ENCODE measurements at regions not wholly inside any gene's neighbourhood (a gene's known extent, or its start where the extent isn't known, plus 50 kb on each side); places are given as distances from the start of the nearest gene placed in this dataset.

GRCh38 chr2:52960881-52961280 lies 806.7 kb upstream of the CHAC2 start:
- no peaks in the 10 kb centered on the region for H3K9me3 ChIP-seq
- no peak overlapping the region for H3K4me3 ChIP-seq
- H3K27ac ChIP-seq: no peak overlapping the region
- no peaks in the 10 kb centered on the region for H3K4me1 ChIP-seq
- TF ChIP-seq CTCF (IDR thresholded peaks at IDR 0.05) (no peak), POLR2A (IDR thresholded peaks at IDR 0.05) (no peak)
- H3K27me3 ChIP-seq: peaks cover 0 to 2% of the 10 kb centered on the region in 2 donors
- H3K36me3 ChIP-seq: no peaks in the 10 kb centered on the region
- no peak for DNase-seq
- intact Hi-C loops (cut with DNase I; ENCODE audit: low total_unique reads): no loop called here

GRCh38 chr2:52959801-52960200 lies 807.8 kb upstream of the CHAC2 start:
- H3K36me3 ChIP-seq: no peaks in the 10 kb centered on the region
- intact Hi-C loops (cut with DNase I; ENCODE audit: low total_unique reads): no loop called here
- peaks cover 0 to 2% of the 10 kb centered on the region in 2 donors for H3K27me3 ChIP-seq
- TF ChIP-seq CTCF (IDR thresholded peaks at IDR 0.05) (no peak), POLR2A (IDR thresholded peaks at IDR 0.05) (no peak)
- no peak overlapping the region for H3K4me3 ChIP-seq
- no peak overlapping the region for H3K27ac ChIP-seq
- no peaks in the 10 kb centered on the region for H3K4me1 ChIP-seq
- no peaks in the 10 kb centered on the region for H3K9me3 ChIP-seq
- no peak for DNase-seq

GRCh38 chr2:52956766-52957165 lies 810.8 kb upstream of the CHAC2 start:
- H3K9me3 ChIP-seq: no peaks in the 10 kb centered on the region
- no peaks in the 10 kb centered on the region for H3K36me3 ChIP-seq
- intact Hi-C loops (cut with DNase I; ENCODE audit: low total_unique reads): no loop called here
- TF ChIP-seq POLR2A (IDR thresholded peaks at IDR 0.05) (no peak), CTCF (IDR thresholded peaks at IDR 0.05) (no peak)
- no peaks in the 10 kb centered on the region for H3K4me1 ChIP-seq
- no peak overlapping the region for H3K27ac ChIP-seq
- DNase-seq: no peak
- H3K4me3 ChIP-seq: no peak overlapping the region
- H3K27me3 ChIP-seq: no peaks in the 10 kb centered on the region

GRCh38 chr2:52956118-52956517 lies 811.5 kb upstream of the CHAC2 start:
- no peak overlapping the region for H3K4me3 ChIP-seq
- no peaks in the 10 kb centered on the region for H3K4me1 ChIP-seq
- no peak for DNase-seq
- no peaks in the 10 kb centered on the region for H3K9me3 ChIP-seq
- H3K27me3 ChIP-seq: no peaks in the 10 kb centered on the region
- TF ChIP-seq POLR2A (IDR thresholded peaks at IDR 0.05) (no peak), CTCF (IDR thresholded peaks at IDR 0.05) (no peak)
- H3K36me3 ChIP-seq: no peaks in the 10 kb centered on the region
- H3K27ac ChIP-seq: no peak overlapping the region
- intact Hi-C loops (cut with DNase I; ENCODE audit: low total_unique reads): no loop called here

GRCh38 chr2:52955079-52955478 lies 812.5 kb upstream of the CHAC2 start:
- no peaks in the 10 kb centered on the region for H3K36me3 ChIP-seq
- intact Hi-C loops (cut with DNase I; ENCODE audit: low total_unique reads): no loop called here
- H3K27me3 ChIP-seq: no peaks in the 10 kb centered on the region
- DNase-seq: no peak
- no peaks in the 10 kb centered on the region for H3K4me1 ChIP-seq
- TF ChIP-seq CTCF (IDR thresholded peaks at IDR 0.05): no peak
- TF ChIP-seq POLR2A (IDR thresholded peaks at IDR 0.05): no peak
- no peak overlapping the region for H3K27ac ChIP-seq
- H3K4me3 ChIP-seq: no peak overlapping the region
- H3K9me3 ChIP-seq: no peaks in the 10 kb centered on the region
